ENCODE measurements at regions not wholly inside any gene's neighbourhood (a gene's known extent, or its start where the extent isn't known, plus 50 kb on each side); places are given as distances from the start of the nearest gene placed in this dataset.

GRCh38 chr14:56474419-56475022 is 105.1 kb upstream of the TMEM260 start:
- ChIA-PET CTCF (interaction anchor here (0.6 to 3.6 kb wide), 46 partner anchors 8 to 1058 kb away, joined by 3 to 26 read pairs (median 4); partner anchors contain the start of genes PELI2 and TBPL2), POLR2A (no interaction called here)
- H3K4me3 Mint-ChIP-seq = no peak overlapping the region
- H3K27me3 Mint-ChIP-seq (ENCODE audit: low read depth) = no peaks in the 10 kb centered on the region
- peak; percentile 52 for ATAC-seq
- no peaks in the 10 kb centered on the region for H3K9me3 Mint-ChIP-seq
- H3K4me1 Mint-ChIP-seq = no peaks in the 10 kb centered on the region
- no peak overlapping the region for H3K27ac Mint-ChIP-seq
- TF ChIP-seq CTCF (IDR thresholded peaks at IDR 0.05) = peak; percentile 47
- TF ChIP-seq FOXP1 (CRISPR knock-in tag; IDR thresholded peaks at IDR 0.05; ENCODE audit: borderline replicate concordance) = no peak
- no peak for DNase-seq (ENCODE audit: low spot score)
- no peaks in the 10 kb centered on the region for H3K36me3 Mint-ChIP-seq

- no peak overlapping the region for H3K4me3 Mint-ChIP-seq
- no peaks in the 10 kb centered on the region for H3K27me3 Mint-ChIP-seq (ENCODE audit: low read depth)
- H3K4me1 Mint-ChIP-seq = peaks cover 8% of the 10 kb centered on the region
- ChIA-PET POLR2A (no interaction called here), CTCF (interaction anchor here (0.5 to 2.0 kb wide), 28 partner anchors 8 to 1066 kb away, joined by 3 to 14 read pairs (median 4); partner anchors contain the start of genes PELI2, TBPL2 and TMEM260)
- H3K9me3 Mint-ChIP-seq = no peaks in the 10 kb centered on the region
- no peak overlapping the region for H3K27ac Mint-ChIP-seq
- ATAC-seq = peak; percentile 96
- DNase-seq (ENCODE audit: low spot score) = peak; percentile 58
- TF ChIP-seq ZNF219 (CRISPR knock-in tag; IDR thresholded peaks at IDR 0.05; ENCODE audit: borderline replicate concordance) (no peak), ZNF121 (CRISPR knock-in tag; IDR thresholded peaks at IDR 0.05) (no peak), ZBTB21 (CRISPR knock-in tag; IDR thresholded peaks at IDR 0.05; ENCODE audit: borderline replicate concordance) (no peak), ATF2 (CRISPR knock-in tag; IDR thresholded peaks at IDR 0.05; ENCODE audit: borderline replicate concordance, low read depth) (no peak), ZNF281 (CRISPR knock-in tag; IDR thresholded peaks at IDR 0.05) (no peak), NR1H2 (CRISPR knock-in tag; IDR thresholded peaks at IDR 0.05) (no peak), ESRRA (CRISPR knock-in tag; IDR thresholded peaks at IDR 0.05; ENCODE audit: borderline replicate concordance) (no peak), ZNF512 (CRISPR knock-in tag; IDR thresholded peaks at IDR 0.05; ENCODE audit: borderline replicate concordance) (no peak)
- H3K36me3 Mint-ChIP-seq = no peaks in the 10 kb centered on the region
Measured at GRCh38 chr14:56482310-56482911, 97.2 kb upstream of the TMEM260 start.

- Mint-ChIP-seq H3K36me3 (no peaks in the 10 kb centered on the region), H3K4me3 (no peak overlapping the region), H3K9me3 (no peaks in the 10 kb centered on the region), H3K27me3 (ENCODE audit: low read depth) (no peaks in the 10 kb centered on the region), H3K4me1 (peaks cover 18% of the 10 kb centered on the region), H3K27ac (no peak overlapping the region)
- no peak for DNase-seq (ENCODE audit: low spot score)
- ChIA-PET CTCF (interaction anchor here (0.5 to 2.5 kb wide), 9 partner anchors 10 to 1008 kb away, joined by 3 to 10 read pairs (median 3); no protein-coding TSS in a partner anchor), POLR2A (no interaction called here)
- ATAC-seq = no peak
- TF ChIP-seq ZNF138 (CRISPR knock-in tag; conservative IDR thresholded peaks at IDR 0.05) (no peak), NFATC4 (CRISPR knock-in tag; IDR thresholded peaks at IDR 0.05) (no peak), CREB1 (CRISPR knock-in tag; IDR thresholded peaks at IDR 0.05) (no peak), FOXP4 (CRISPR knock-in tag; IDR thresholded peaks at IDR 0.05) (no peak), USF2 (CRISPR knock-in tag; IDR thresholded peaks at IDR 0.05) (no peak), CTCF (IDR thresholded peaks at IDR 0.05) (no peak), ZNF396 (CRISPR knock-in tag; IDR thresholded peaks at IDR 0.05; ENCODE audit: borderline replicate concordance) (no peak)
Measured at GRCh38 chr14:56487090-56487667, 92.4 kb upstream of the TMEM260 start.

Measured in WTC11 (cell line).